Neural progenitor cell (in vitro differentiated cells): ENCODE measurements at regions not wholly inside any gene's neighbourhood (a gene's known extent, or its start where the extent isn't known, plus 50 kb on each side); places are given as distances from the start of the nearest gene placed in this dataset.

Experiments used
- DNase-seq: peaks from one replicate; pipeline ENCODE4 v3.0.0-alpha.2; 2016; ENCODE audit warnings: low spot score
- H2AFZ ChIP-seq: fragments of 200-600 bp; sonication (generic); replicated peaks from 2 replicates; pipeline ENCODE4 v1.6.1; 2016; ENCODE audit warnings: antibody characterized with exemption
- H3F3A ChIP-seq: fragments of 200-600 bp; sonication (generic); 2 replicates; pipeline ENCODE4 v1.6.1; 2016; ENCODE audit warnings: antibody characterized with exemption, low read depth
- H3K27ac ChIP-seq: fragments of 200-600 bp; sonication (generic); 2 replicates; pipeline ENCODE4 v1.5.1; 2016; ENCODE audit warnings: mild to moderate bottlenecking
- H3K27me3 ChIP-seq: fragments of 200-600 bp; sonication (generic); 2 replicates; pipeline ENCODE4 v1.6.1; 2016; ENCODE audit warnings: mild to moderate bottlenecking, moderate library complexity
- H3K36me3 ChIP-seq: fragments of 200-600 bp; sonication (generic); 2 replicates; pipeline ENCODE4 v1.5.1; 2016
- H3K4me1 ChIP-seq: fragments of 200-600 bp; sonication (generic); 2 replicates; pipeline ENCODE4 v1.6.1; 2016; ENCODE audit warnings: mixed run types
- H3K4me2 ChIP-seq: fragments of 200-600 bp; sonication (generic); 2 replicates; pipeline ENCODE4 v1.6.1; 2016
- H3K4me3 ChIP-seq: fragments of 200-600 bp; sonication (generic); 2 replicates; pipeline ENCODE4 v1.5.1; 2016
- H3K79me2 ChIP-seq: fragments of 200-600 bp; sonication (generic); 2 replicates; pipeline ENCODE4 v1.6.1; 2016; ENCODE audit warnings: low read depth
- H3K9ac ChIP-seq: fragments of 200-600 bp; sonication (generic); 2 replicates; pipeline ENCODE4 v1.6.1; 2016
- H3K9me3 ChIP-seq: fragments of 200-600 bp; sonication (generic); 2 replicates; pipeline ENCODE4 v1.5.1; 2016; ENCODE audit warnings: low read depth
- H4K20me1 ChIP-seq: fragments of 200-600 bp; sonication (generic); 2 replicates; pipeline ENCODE4 v1.6.1; 2016; ENCODE audit warnings: low read depth
- H3K27ac Mint-ChIP-seq: 3 replicates; pipeline ENCODE4 v1.8.0; 2021; ENCODE audit warnings: mixed read lengths
- H3K27me3 Mint-ChIP-seq: 2 replicates; pipeline ENCODE4 v1.8.0; 2022; ENCODE audit warnings: low read depth, mild to moderate bottlenecking, inconsistent platforms, moderate library complexity, mixed read lengths; ENCODE audit not compliant: insufficient read depth
- H3K36me3 Mint-ChIP-seq: 3 replicates; pipeline ENCODE4 v1.8.0; 2021; ENCODE audit warnings: mixed read lengths
- H3K4me1 Mint-ChIP-seq: 3 replicates; pipeline ENCODE4 v1.8.0; 2021; ENCODE audit warnings: mixed read lengths
- H3K4me3 Mint-ChIP-seq: 3 replicates; pipeline ENCODE4 v1.8.0; 2021; ENCODE audit warnings: mild to moderate bottlenecking, moderate library complexity, mixed read lengths
- H3K9me3 Mint-ChIP-seq: 3 replicates; pipeline ENCODE4 v1.8.0; 2020; ENCODE audit warnings: mixed read lengths
- EZH2 ChIP-seq: fragments of 200-600 bp; sonication (generic); IDR thresholded peaks from 2 replicates; pipeline ENCODE4 v1.6.1; 2017; ENCODE audit warnings: antibody characterized with exemption, mild to moderate bottlenecking, moderate library complexity
- EZH2phosphoT487 ChIP-seq: fragments of 200-600 bp; sonication (generic); IDR thresholded peaks from 2 replicates; pipeline ENCODE4 v1.6.1; 2017; ENCODE audit warnings: antibody characterized with exemption
- TF ChIP-seq, protein P1 (sequence below): fragments of 200-600 bp; sonication (generic); IDR thresholded peaks from 2 replicates; pipeline ENCODE4 v1.5.1; 2017; ENCODE audit warnings: antibody characterized with exemption, mild to moderate bottlenecking

DNA sequence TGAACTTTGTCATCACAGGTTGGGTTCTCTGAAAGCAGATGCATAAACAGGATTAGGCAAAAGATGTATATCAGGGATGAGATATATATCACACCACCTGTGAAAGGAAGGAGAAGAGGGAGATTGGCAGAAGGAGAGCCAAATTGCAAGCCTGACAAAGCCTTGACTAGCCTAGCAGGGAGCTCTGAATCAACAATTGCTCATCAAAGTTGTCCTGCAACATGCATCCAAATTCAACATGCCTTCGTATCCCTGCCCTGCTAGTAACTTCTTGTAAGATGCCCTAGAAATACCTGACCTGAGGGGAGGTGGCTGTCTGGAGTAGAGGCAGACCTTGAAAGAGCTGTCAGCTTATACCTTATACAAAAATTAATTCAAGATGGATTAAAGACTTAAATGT, 207.1 kb upstream of the HTR1E start:
- no peaks in the 10 kb centered on the region for H3K9me3 ChIP-seq
- no peaks in the 10 kb centered on the region for H3K4me1 Mint-ChIP-seq
- no peaks in the 10 kb centered on the region for H3K4me1 ChIP-seq
- H3K4me3 Mint-ChIP-seq, result no peak overlapping the region
- peaks cover 4% of the 10 kb centered on the region for H3K27me3 Mint-ChIP-seq
- no peaks in the 10 kb centered on the region for H4K20me1 ChIP-seq
- no peaks in the 10 kb centered on the region for H3K79me2 ChIP-seq
- H3K4me2 ChIP-seq, result no peak overlapping the region
- H3K27ac ChIP-seq, result no peak overlapping the region
- H3K27me3 ChIP-seq, result no peaks in the 10 kb centered on the region
- H3K9ac ChIP-seq, result no peak overlapping the region
- no peak overlapping the region for H3K4me3 ChIP-seq
- TF ChIP-seq EZH2phosphoT487 (no peak), EZH2 (no peak)
- TF ChIP-seq, protein P1, sequence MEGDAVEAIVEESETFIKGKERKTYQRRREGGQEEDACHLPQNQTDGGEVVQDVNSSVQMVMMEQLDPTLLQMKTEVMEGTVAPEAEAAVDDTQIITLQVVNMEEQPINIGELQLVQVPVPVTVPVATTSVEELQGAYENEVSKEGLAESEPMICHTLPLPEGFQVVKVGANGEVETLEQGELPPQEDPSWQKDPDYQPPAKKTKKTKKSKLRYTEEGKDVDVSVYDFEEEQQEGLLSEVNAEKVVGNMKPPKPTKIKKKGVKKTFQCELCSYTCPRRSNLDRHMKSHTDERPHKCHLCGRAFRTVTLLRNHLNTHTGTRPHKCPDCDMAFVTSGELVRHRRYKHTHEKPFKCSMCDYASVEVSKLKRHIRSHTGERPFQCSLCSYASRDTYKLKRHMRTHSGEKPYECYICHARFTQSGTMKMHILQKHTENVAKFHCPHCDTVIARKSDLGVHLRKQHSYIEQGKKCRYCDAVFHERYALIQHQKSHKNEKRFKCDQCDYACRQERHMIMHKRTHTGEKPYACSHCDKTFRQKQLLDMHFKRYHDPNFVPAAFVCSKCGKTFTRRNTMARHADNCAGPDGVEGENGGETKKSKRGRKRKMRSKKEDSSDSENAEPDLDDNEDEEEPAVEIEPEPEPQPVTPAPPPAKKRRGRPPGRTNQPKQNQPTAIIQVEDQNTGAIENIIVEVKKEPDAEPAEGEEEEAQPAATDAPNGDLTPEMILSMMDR, result no peak
- no peak overlapping the region for H2AFZ ChIP-seq
- H3K9me3 Mint-ChIP-seq, result peaks cover 10% of the 10 kb centered on the region
- no peaks in the 10 kb centered on the region for H3K36me3 ChIP-seq
- no peak for DNase-seq
- no peaks in the 10 kb centered on the region for H3F3A ChIP-seq
- no peak overlapping the region for H3K27ac Mint-ChIP-seq
- H3K36me3 Mint-ChIP-seq, result no peaks in the 10 kb centered on the region

DNA sequence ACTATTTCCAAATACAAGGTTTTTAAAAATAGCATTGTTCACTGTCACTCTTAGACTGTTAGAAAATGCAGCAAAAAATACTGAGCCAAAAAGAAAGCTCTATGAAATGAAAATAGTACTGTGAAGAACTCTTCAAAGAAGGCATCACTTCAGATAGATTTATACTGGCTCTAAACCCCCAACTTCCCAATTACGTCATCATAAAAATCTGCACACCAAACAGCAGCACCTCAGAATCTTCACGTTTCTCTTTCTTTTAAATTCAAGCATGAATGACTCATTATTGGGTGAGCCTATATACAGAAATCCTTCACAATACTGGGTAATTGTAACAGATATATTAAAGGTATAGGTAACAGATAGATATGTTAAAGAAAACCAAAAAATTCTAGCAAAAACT, 208.4 kb upstream of the HTR1E start:
- H3K27me3 ChIP-seq, result no peaks in the 10 kb centered on the region
- Mint-ChIP-seq H3K27me3 (peaks cover 4% of the 10 kb centered on the region), H3K27ac (no peak overlapping the region), H3K36me3 (no peaks in the 10 kb centered on the region), H3K4me1 (no peaks in the 10 kb centered on the region), H3K9me3 (peaks cover 10% of the 10 kb centered on the region), H3K4me3 (no peak overlapping the region)
- no peak for DNase-seq
- no peaks in the 10 kb centered on the region for H3K36me3 ChIP-seq
- TF ChIP-seq EZH2 (no peak), EZH2phosphoT487 (no peak)
- TF ChIP-seq, protein P1, result no peak
- no peaks in the 10 kb centered on the region for H3F3A ChIP-seq
- H3K9ac ChIP-seq, result no peak overlapping the region
- H3K4me2 ChIP-seq, result no peak overlapping the region
- no peaks in the 10 kb centered on the region for H3K9me3 ChIP-seq
- H4K20me1 ChIP-seq, result no peaks in the 10 kb centered on the region
- H3K27ac ChIP-seq, result no peak overlapping the region
- no peaks in the 10 kb centered on the region for H3K4me1 ChIP-seq
- no peak overlapping the region for H3K4me3 ChIP-seq
- no peak overlapping the region for H2AFZ ChIP-seq
- H3K79me2 ChIP-seq, result no peaks in the 10 kb centered on the region

DNA sequence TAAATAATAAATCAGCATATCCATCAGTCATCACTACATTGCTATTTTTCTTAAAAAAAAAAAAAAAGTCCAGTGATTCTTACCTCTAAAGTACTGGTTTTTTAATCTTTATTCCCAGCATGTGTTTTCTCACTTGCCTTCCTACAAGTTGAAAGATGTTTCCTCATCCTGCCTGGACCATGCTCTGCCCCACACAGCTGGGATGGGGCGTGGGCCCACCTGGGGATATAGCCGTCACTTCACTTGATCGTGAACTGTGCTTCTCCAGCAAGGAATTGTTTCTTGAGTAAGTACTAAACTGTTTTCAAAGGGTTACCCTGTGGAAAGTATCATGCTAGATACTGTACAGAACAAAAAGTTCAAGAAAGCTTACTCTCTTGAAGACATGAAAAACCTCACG, 212.6 kb upstream of the HTR1E start:
- H3K27ac Mint-ChIP-seq, result no peak overlapping the region
- no peak overlapping the region for H3K27ac ChIP-seq
- no peak overlapping the region for H3K9ac ChIP-seq
- TF ChIP-seq EZH2, result no peak
- TF ChIP-seq, protein P1, result no peak
- TF ChIP-seq EZH2phosphoT487, result no peak
- H3K9me3 ChIP-seq, result no peaks in the 10 kb centered on the region
- H3K36me3 ChIP-seq, result no peaks in the 10 kb centered on the region
- no peaks in the 10 kb centered on the region for H3K79me2 ChIP-seq
- H3K4me3 ChIP-seq, result no peak overlapping the region
- H3F3A ChIP-seq, result no peaks in the 10 kb centered on the region
- H3K4me1 Mint-ChIP-seq, result no peaks in the 10 kb centered on the region
- no peaks in the 10 kb centered on the region for H4K20me1 ChIP-seq
- H3K27me3 ChIP-seq, result no peaks in the 10 kb centered on the region
- H3K27me3 Mint-ChIP-seq, result no peaks in the 10 kb centered on the region
- H3K36me3 Mint-ChIP-seq, result no peaks in the 10 kb centered on the region
- H3K9me3 Mint-ChIP-seq, result no peaks in the 10 kb centered on the region
- no peak overlapping the region for H2AFZ ChIP-seq
- H3K4me3 Mint-ChIP-seq, result no peak overlapping the region
- no peaks in the 10 kb centered on the region for H3K4me1 ChIP-seq
- H3K4me2 ChIP-seq, result no peak overlapping the region
- no peak for DNase-seq

DNA sequence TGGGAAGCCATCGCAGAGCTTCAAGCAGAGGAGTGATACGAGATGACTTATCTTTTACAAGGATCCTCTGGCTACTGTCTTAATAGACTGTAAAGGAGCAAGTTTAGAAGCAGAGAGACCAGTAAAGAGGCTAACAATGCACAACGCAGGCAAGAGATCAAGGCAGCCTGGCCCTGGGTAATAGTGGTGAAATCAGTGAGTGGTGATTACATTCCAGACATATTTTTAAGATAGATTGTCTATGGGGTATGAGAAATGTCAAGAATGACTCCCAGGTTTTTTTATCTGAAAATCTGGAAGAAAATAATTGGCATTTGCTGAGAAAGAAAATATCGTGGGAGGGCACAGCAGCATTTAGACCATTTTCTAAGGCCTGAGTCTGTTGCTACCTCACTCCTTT, 213.6 kb upstream of the HTR1E start:
- Histone ChIP-seq H3K4me1 (no peaks in the 10 kb centered on the region), H3K4me2 (no peak overlapping the region), H3K4me3 (no peak overlapping the region), H2AFZ (no peak overlapping the region), H3K27ac (no peak overlapping the region), H3K27me3 (no peaks in the 10 kb centered on the region), H3F3A (no peaks in the 10 kb centered on the region), H3K36me3 (no peaks in the 10 kb centered on the region), H4K20me1 (no peaks in the 10 kb centered on the region), H3K9me3 (no peaks in the 10 kb centered on the region), H3K79me2 (no peaks in the 10 kb centered on the region), H3K9ac (no peak overlapping the region)
- H3K36me3 Mint-ChIP-seq, result no peaks in the 10 kb centered on the region
- H3K4me3 Mint-ChIP-seq, result no peak overlapping the region
- H3K27ac Mint-ChIP-seq, result no peak overlapping the region
- H3K4me1 Mint-ChIP-seq, result no peaks in the 10 kb centered on the region
- no peak for TF ChIP-seq EZH2phosphoT487
- no peak for TF ChIP-seq EZH2
- TF ChIP-seq, protein P1, result no peak
- DNase-seq, result no peak
- H3K27me3 Mint-ChIP-seq, result no peaks in the 10 kb centered on the region
- H3K9me3 Mint-ChIP-seq, result no peaks in the 10 kb centered on the region
